Amygdala (tissue), 56 donors: ENCODE measurements at regions not wholly inside any gene's neighbourhood (a gene's known extent, or its start where the extent isn't known, plus 50 kb on each side); places are given as distances from the start of the nearest gene placed in this dataset.
A peak's percentile ranks its signal among the peaks of the same experiment; 100 is the strongest.
"Not testable (repeated sequence)": the region's sequence is repeated elsewhere in the genome, so short reads cannot be mapped to it uniquely, and the experiment has no call there.

Experiments
- DNase-seq, 56 donors: peaks; one replicate each; lab custom pipeline; 2025; lab: John Stamatoyannopoulos, UW

- DNase-seq, result peak in 6 of 56 donors; percentile 14 to 24 (median 16)
Measured at GRCh38 chr2:120510751-120511395, 164.9 kb downstream of the INHBB start.

GRCh38 chr2:120511536-120511935, 165.6 kb downstream of the INHBB start:
- DNase-seq, result peak in 37 of 56 donors; percentile 12 to 68 (median 32)

- DNase-seq, result peak in 2 of 56 donors; percentile 17 to 22
Measured at GRCh38 chr2:120511947-120512710, 166.2 kb downstream of the INHBB start.

- no peak for DNase-seq
Measured at GRCh38 chr2:120513776-120514357, 167.9 kb downstream of the INHBB start.

- no peak for DNase-seq
Measured at GRCh38 chr2:120514521-120514920, 168.6 kb downstream of the INHBB start.

GRCh38 chr2:120515066-120515758, 169.3 kb downstream of the INHBB start:
- not testable (repeated sequence) for DNase-seq

GRCh38 chr2:120515759-120516678, 170.1 kb downstream of the INHBB start:
- DNase-seq, result no peak

- no peak for DNase-seq
Measured at GRCh38 chr2:120516679-120517314, 170.9 kb downstream of the INHBB start.

- no peak for DNase-seq
Measured at GRCh38 chr2:120517751-120518469, 172.0 kb downstream of the INHBB start.

GRCh38 chr2:120518819-120519218, 172.9 kb downstream of the INHBB start:
- DNase-seq, result no peak

- no peak for DNase-seq
Measured at GRCh38 chr2:120519469-120519868, 173.5 kb downstream of the INHBB start.

GRCh38 chr2:120520454-120520853, 174.5 kb downstream of the INHBB start:
- DNase-seq, result no peak

- DNase-seq, result peak in 5 of 56 donors; percentile 11 to 39 (median 14)
Measured at GRCh38 chr2:120520929-120521912, 175.3 kb downstream of the INHBB start.

- no peak for DNase-seq
Measured at GRCh38 chr2:120522151-120522751, 176.3 kb downstream of the INHBB start.

GRCh38 chr2:120523766-120524165, 177.8 kb downstream of the INHBB start:
- DNase-seq, result no peak

- DNase-seq, result no peak
Measured at GRCh38 chr2:120524174-120524573, 178.2 kb downstream of the INHBB start.
